GM12878 (cell line): ENCODE measurements at regions not wholly inside any gene's neighbourhood (a gene's known extent, or its start where the extent isn't known, plus 50 kb on each side); places are given as distances from the start of the nearest gene placed in this dataset.

Source experiments
- CTCF ChIP-seq, 3 experiments: IDR thresholded peaks in 2 of 3; conservative IDR thresholded peaks in 1 of 3; 2 replicates each; pipeline ENCODE4 v1.5.1; 2011; ENCODE audit warnings: low read depth in 3 of 3, low read length in 3 of 3, mild to moderate bottlenecking in 3 of 3, control low read depth in 2 of 3, moderate library complexity in 2 of 3, inconsistent platforms in 1 of 3, mixed read lengths in 1 of 3; ENCODE audit not compliant: control insufficient read depth in 2 of 3, insufficient read depth in 1 of 3; ENCODE audit errors: extremely low read depth in 1 of 3
- DPF2 ChIP-seq: fragments of 450-650 bp; IDR thresholded peaks from 2 replicates; pipeline ENCODE4 v1.6.1; 2017; ENCODE audit warnings: mild to moderate bottlenecking
- FOXM1 ChIP-seq: IDR thresholded peaks from 2 replicates; pipeline ENCODE4 v1.6.1; 2012; ENCODE audit warnings: low read depth, mild to moderate bottlenecking, inconsistent platforms, low read length, moderate library complexity
- PKNOX1 ChIP-seq: fragments of 450-650 bp; IDR thresholded peaks from 2 replicates; pipeline ENCODE4 v1.6.1; 2016; ENCODE audit warnings: mild to moderate bottlenecking
- POLR2A ChIP-seq: IDR thresholded peaks from 2 replicates; pipeline ENCODE4 v1.6.1; 2011; ENCODE audit warnings: low read depth, mild to moderate bottlenecking, low read length
- SMARCA5 ChIP-seq: fragments of 450-650 bp; IDR thresholded peaks from 2 replicates; pipeline ENCODE4 v1.6.1; 2017; ENCODE audit warnings: mild to moderate bottlenecking
- TAF1 ChIP-seq: IDR thresholded peaks from 2 replicates; pipeline ENCODE4 v1.6.1; 2011; ENCODE audit warnings: mild to moderate bottlenecking, low read depth, low read length, borderline replicate concordance
- ZNF274 ChIP-seq: IDR thresholded peaks from one replicate; pipeline ENCODE4 v1.8.0; 2011; ENCODE audit not compliant: insufficient read length, insufficient read depth

DNA sequence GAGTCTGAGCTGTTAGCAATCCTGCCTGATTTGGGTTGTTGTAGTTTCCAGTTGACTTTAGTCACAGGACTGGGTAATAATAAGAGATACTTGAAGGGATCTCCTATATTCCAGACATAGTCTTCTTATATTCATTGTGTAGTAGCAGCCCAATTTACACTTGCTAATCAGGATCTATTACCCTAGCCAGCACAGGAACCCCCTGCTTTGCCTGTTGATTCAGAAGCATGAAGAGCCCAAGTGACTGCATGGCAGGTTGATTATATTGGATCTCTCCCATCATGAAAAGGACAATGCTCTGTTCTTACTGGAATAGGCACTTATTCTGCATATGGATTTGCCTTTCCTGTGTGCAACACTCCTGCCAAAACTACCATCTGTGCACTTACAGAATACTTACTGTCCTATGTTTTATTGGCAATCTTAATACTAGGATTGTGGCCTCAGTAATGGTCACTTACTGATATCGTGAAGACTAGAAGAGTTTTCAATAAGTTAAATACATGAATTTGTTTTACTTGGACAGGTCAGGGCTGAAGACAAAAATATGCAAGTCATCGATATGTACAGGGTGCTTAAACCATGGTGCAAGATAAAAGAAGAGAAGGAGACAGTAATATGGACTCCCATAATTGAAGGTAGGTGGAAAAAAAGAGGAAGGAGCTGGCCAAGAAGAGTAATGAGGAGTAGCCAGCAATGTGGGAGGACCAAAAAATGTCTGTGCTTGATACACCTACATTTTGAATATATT is 304.1 kb downstream of the MCTP2 start:
- TF ChIP-seq CTCF (IDR thresholded peaks at IDR 0.05 in 2 of 3, conservative IDR thresholded peaks at IDR 0.05 in 1 of 3; ENCODE audit: control insufficient read depth in 2 of 3, extremely low read depth in 1 of 3, insufficient read depth in 1 of 3, low read depth in 3 of 3, low read length in 3 of 3) (no peak), ZNF274 (no peak), DPF2 (no peak), SMARCA5 (no peak), POLR2A (no peak), TAF1 (no peak), FOXM1 (no peak), PKNOX1 (no peak)
